HG02571 (cell line): ENCODE measurements at regions not wholly inside any gene's neighbourhood (a gene's known extent, or its start where the extent isn't known, plus 50 kb on each side); places are given as distances from the start of the nearest gene placed in this dataset.
A peak's percentile ranks its signal among the peaks of the same experiment; 100 is the strongest.

Experiments used
- ATAC-seq: cut with Tn5 transposase; IDR thresholded peaks from one replicate; pipeline ENCODE4 v1.9.1; 2021; ENCODE audit warnings: mild to moderate bottlenecking, moderate library complexity; ENCODE audit not compliant: unreplicated experiment

- ATAC-seq: no peak
Measured at GRCh38 chr3:190252080-190252479, 70.2 kb downstream of the CLDN1 start.

DNA sequence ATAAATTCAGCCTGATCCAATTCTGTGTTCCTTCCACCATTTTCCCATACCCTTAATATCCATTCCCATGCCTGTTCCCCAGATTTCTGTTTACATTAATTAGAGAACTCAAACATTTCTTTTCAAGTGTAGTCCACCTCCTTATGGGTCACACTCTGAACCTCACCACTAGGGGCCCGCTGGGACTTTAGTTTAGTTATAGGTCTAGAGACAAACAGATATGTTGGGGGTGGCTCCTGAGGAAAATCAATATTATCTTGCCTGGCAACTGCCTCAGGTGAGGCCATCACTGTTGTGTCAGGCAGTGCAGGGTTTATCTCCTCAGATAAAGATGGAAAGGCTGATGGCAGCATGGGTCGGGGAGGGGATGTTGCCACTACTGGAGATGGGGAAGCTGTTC lies 72.8 kb downstream of the CLDN1 start:
- no peak for ATAC-seq

DNA sequence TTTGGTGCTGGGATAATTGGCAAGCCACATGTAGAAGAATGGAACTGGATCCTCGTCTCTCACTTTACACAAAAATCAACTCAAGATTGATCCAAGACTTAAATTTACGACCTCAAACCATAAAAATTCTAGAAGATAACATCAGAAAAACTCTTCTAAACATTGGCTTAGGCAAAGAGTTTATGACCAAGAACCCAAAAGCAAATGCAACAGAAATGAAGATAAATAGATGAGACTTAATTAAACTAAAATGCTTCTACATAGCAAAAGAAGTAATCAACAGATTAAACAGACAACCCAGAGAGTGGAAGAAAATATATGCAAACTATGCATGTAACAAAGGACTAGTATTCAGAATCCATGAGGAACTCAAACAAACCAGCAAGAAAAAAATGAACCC lies 80.1 kb downstream of the CLDN1 start:
- no peak for ATAC-seq

GRCh38 chr3:190239325-190239724 lies 82.9 kb downstream of the CLDN1 start:
- no peak for ATAC-seq

DNA sequence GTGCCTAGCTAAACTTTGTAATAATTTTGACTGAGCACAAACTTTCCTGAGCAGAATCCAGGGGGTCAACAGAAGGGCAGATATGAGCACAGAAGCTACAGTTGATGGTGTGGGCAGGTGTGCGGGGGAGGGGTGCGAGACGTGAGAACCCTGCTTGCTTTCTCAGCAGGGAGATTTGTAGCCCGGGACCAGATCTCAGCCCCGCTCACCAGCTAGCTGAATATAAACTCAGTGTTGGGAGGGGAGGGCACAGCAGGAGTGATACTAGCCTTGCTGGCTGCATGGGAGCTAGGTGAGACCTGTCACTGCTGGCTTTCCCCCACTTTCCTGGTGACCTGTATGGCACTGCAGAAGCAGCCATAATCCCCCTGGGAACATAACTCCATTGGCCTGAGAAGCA lies 83.4 kb downstream of the CLDN1 start:
- no peak for ATAC-seq

DNA sequence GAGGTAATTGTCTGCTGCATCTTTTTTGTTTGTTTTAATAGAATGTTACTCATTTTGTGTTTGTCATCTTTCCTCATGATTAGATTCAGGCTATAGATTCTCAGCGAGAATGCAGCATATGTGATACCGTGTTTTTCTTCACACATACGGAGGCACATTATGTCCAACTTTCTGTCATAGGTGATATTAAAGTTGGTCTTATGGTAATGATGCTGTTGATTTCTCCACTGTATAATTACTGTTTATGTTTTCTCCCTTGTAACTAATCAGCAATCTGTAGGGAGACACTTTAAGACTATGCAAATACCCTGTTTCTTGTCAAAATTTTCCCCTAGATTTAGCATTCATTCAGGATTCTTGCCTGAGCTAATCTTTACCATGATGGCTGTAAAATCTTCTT lies 87.6 kb downstream of the CLDN1 start:
- no peak for ATAC-seq

GRCh38 chr3:190229632-190230424 lies 92.4 kb downstream of the CLDN1 start:
- peak; percentile 49 for ATAC-seq

GRCh38 chr3:190227064-190227463 lies 95.2 kb downstream of the CLDN1 start:
- no peak for ATAC-seq

- ATAC-seq: no peak
Measured at GRCh38 chr3:190224863-190225692, 97.2 kb downstream of the CLDN1 start.

GRCh38 chr3:190224456-190224855 lies 97.8 kb downstream of the CLDN1 start:
- no peak for ATAC-seq

- ATAC-seq: no peak
Measured at GRCh38 chr3:190222916-190223315, 99.3 kb downstream of the CLDN1 start.

DNA sequence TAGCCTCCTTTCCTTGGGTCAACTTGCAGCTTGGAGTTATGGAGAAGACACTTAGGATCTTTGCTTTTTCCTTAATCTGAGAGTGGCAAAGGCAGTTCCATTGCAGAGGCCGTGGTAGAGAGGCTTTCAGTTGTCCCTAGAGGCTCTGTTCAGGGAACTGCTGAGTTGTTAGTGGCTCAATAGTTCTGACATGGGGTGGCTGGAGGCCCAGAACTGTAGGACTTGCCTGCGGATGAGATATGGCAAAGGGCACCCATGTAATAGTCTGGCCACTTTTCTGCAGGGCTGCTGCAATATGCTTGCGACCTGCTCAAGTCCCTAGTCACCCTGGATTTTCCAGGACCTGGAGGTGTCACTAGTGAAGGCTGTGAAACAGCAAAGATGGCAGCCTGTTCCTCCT lies 99.9 kb downstream of the CLDN1 start:
- no peak for ATAC-seq

GRCh38 chr3:190220362-190220761 lies 99.7 kb upstream of the P3H2 start:
- ATAC-seq: no peak

DNA sequence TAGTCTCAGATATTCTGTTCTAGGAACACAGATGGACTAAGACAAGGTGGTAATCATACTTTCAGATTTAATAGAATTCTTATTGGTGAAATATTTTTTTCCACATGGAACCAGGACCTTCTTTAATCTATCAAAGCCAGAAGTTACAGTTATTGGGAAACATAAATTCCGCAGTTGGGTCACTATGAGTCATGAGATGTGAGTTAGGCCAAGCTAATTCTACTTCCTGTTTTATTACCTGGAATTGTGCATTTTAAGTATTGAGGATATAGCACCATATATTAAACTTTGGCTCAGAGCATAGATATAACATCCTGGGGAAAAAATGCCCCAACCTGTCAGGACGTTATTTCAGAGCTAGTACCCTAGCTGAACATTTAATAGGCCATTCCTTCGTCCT lies 96.4 kb upstream of the P3H2 start:
- ATAC-seq: no peak

- no peak for ATAC-seq
Measured at GRCh38 chr3:190213727-190214126, 93.0 kb upstream of the P3H2 start.

GRCh38 chr3:190210608-190211007 lies 89.9 kb upstream of the P3H2 start:
- ATAC-seq: no peak

DNA sequence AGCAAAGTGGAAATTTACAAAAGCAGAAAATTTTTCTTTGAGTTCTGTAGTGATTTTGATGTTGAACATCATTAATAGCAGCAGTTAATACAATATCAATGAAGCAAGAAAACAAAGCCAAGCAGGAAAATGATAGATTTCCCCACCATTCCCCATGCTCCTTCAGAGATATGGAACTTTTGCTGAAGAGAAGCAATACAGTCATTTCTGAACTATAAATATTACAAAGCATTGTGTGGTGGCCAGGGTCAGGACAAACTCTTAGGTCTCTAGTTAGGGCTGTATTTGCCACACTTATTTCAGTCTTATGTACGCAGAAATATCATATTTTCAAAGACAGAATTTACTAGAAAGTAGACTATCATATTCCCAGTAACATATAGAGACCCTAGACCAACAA lies 88.8 kb upstream of the P3H2 start:
- no peak for ATAC-seq

- no peak for ATAC-seq
Measured at GRCh38 chr3:190208196-190208595, 87.5 kb upstream of the P3H2 start.

DNA sequence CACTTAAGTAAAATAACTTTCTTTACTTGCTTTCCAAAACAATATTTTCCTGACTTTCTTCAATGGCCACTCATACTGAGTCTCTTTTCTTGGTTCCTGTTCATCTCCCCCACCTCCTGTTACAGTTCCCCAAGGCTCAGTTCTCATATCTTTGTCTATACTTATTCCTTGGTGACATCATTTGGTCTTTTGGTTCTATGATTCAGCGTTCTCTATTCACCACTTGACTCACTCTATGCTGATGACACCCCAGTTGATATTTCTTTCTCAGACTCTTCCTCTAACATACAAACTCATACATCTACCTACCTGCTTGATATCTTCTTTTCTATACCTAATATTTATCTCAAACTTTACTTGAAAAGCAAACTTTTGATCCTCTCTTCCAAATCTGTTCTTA lies 85.0 kb upstream of the P3H2 start:
- ATAC-seq: peak; percentile 83

- no peak for ATAC-seq
Measured at GRCh38 chr3:190204200-190204599, 83.5 kb upstream of the P3H2 start.

- no peak for ATAC-seq
Measured at GRCh38 chr3:190197346-190197763, 76.7 kb upstream of the P3H2 start.

- ATAC-seq: no peak
Measured at GRCh38 chr3:190194506-190194905, 73.8 kb upstream of the P3H2 start.
